CD4-positive, alpha-beta T cell treated with Interleukin-12 subunit alpha and Interleukin-12 subunit beta, for 1 hour (primary cell): ENCODE measurements at regions not wholly inside any gene's neighbourhood (a gene's known extent, or its start where the extent isn't known, plus 50 kb on each side); places are given as distances from the start of the nearest gene placed in this dataset.
"Not testable (repeated sequence)": the region's sequence is repeated elsewhere in the genome, so short reads cannot be mapped to it uniquely, and the experiment has no call there.

ENCODE experiments used
- DNase-seq: peaks from one replicate; pipeline ENCODE4 v3.0.0-alpha.2; 2020

GRCh38 chr5:174900240-174900865 lies 176.0 kb downstream of the MSX2 start:
- DNase-seq: no peak

GRCh38 chr5:174897281-174897950 lies 173.0 kb downstream of the MSX2 start:
- no peak for DNase-seq

GRCh38 chr5:174895360-174895759 lies 171.0 kb downstream of the MSX2 start:
- DNase-seq: no peak

- DNase-seq: no peak
These were observed 168.4 kb downstream of the MSX2 start for GRCh38 chr5:174892742-174893141.

GRCh38 chr5:174880412-174881200 lies 156.2 kb downstream of the MSX2 start:
- not testable (repeated sequence) for DNase-seq

- DNase-seq: no peak
These were observed 153.6 kb downstream of the MSX2 start for GRCh38 chr5:174877987-174878386.

GRCh38 chr5:174872271-174872670 lies 147.9 kb downstream of the MSX2 start:
- no peak for DNase-seq

GRCh38 chr5:174852143-174852542 lies 127.8 kb downstream of the MSX2 start:
- DNase-seq: no peak

- DNase-seq: no peak
These were observed 126.3 kb downstream of the MSX2 start for GRCh38 chr5:174850565-174851169.

- DNase-seq: no peak
These were observed 125.0 kb downstream of the MSX2 start for GRCh38 chr5:174849426-174849825.

GRCh38 chr5:174844971-174845370 lies 120.6 kb downstream of the MSX2 start:
- DNase-seq: no peak

GRCh38 chr5:174843263-174844250 lies 119.2 kb downstream of the MSX2 start:
- DNase-seq: no peak

- no peak for DNase-seq
These were observed 116.1 kb downstream of the MSX2 start for GRCh38 chr5:174840435-174840834.

- no peak for DNase-seq
These were observed 114.8 kb downstream of the MSX2 start for GRCh38 chr5:174839196-174839595.

- no peak for DNase-seq
These were observed 113.8 kb downstream of the MSX2 start for GRCh38 chr5:174837919-174838902.

GRCh38 chr5:174834081-174834480 lies 109.7 kb downstream of the MSX2 start:
- DNase-seq: no peak

- DNase-seq: no peak
These were observed 108.4 kb downstream of the MSX2 start for GRCh38 chr5:174832811-174833210.

- DNase-seq: no peak
These were observed 107.6 kb downstream of the MSX2 start for GRCh38 chr5:174832025-174832424.

- DNase-seq: no peak
These were observed 106.8 kb downstream of the MSX2 start for GRCh38 chr5:174831031-174831660.

- no peak for DNase-seq
These were observed 105.1 kb downstream of the MSX2 start for GRCh38 chr5:174829511-174829864.
